ENCODE measurements at regions not wholly inside any gene's neighbourhood (a gene's known extent, or its start where the extent isn't known, plus 50 kb on each side); places are given as distances from the start of the nearest gene placed in this dataset.

- H3K27ac ChIP-seq = no peak overlapping the region
- no peak overlapping the region for H3K4me3 ChIP-seq
- H3K9me3 ChIP-seq = no peaks in the 10 kb centered on the region
- TF ChIP-seq CTCF (IDR thresholded peaks at IDR 0.05) = no peak
- H3K27me3 ChIP-seq = no peaks in the 10 kb centered on the region
- no peaks in the 10 kb centered on the region for H3K4me1 ChIP-seq
- H3K36me3 ChIP-seq = no peaks in the 10 kb centered on the region
- no peak for DNase-seq (ENCODE audit: low spot score)
Measured at GRCh38 chr5:98307811-98308210, 465.7 kb upstream of the RGMB start.

- Histone ChIP-seq H3K27me3 (no peaks in the 10 kb centered on the region), H3K27ac (no peak overlapping the region), H3K4me1 (no peaks in the 10 kb centered on the region), H3K4me3 (no peak overlapping the region), H3K36me3 (no peaks in the 10 kb centered on the region), H3K9me3 (no peaks in the 10 kb centered on the region)
- no peak for DNase-seq (ENCODE audit: low spot score)
- TF ChIP-seq CTCF (IDR thresholded peaks at IDR 0.05) = no peak
Measured at GRCh38 chr5:98308231-98308630, 465.2 kb upstream of the RGMB start.

GRCh38 chr5:98308960-98309359 is 464.5 kb upstream of the RGMB start:
- Histone ChIP-seq H3K9me3 (no peaks in the 10 kb centered on the region), H3K4me3 (no peak overlapping the region), H3K27ac (no peak overlapping the region), H3K27me3 (no peaks in the 10 kb centered on the region), H3K4me1 (no peaks in the 10 kb centered on the region), H3K36me3 (no peaks in the 10 kb centered on the region)
- DNase-seq (ENCODE audit: low spot score) = no peak
- no peak for TF ChIP-seq CTCF (IDR thresholded peaks at IDR 0.05)

DNA sequence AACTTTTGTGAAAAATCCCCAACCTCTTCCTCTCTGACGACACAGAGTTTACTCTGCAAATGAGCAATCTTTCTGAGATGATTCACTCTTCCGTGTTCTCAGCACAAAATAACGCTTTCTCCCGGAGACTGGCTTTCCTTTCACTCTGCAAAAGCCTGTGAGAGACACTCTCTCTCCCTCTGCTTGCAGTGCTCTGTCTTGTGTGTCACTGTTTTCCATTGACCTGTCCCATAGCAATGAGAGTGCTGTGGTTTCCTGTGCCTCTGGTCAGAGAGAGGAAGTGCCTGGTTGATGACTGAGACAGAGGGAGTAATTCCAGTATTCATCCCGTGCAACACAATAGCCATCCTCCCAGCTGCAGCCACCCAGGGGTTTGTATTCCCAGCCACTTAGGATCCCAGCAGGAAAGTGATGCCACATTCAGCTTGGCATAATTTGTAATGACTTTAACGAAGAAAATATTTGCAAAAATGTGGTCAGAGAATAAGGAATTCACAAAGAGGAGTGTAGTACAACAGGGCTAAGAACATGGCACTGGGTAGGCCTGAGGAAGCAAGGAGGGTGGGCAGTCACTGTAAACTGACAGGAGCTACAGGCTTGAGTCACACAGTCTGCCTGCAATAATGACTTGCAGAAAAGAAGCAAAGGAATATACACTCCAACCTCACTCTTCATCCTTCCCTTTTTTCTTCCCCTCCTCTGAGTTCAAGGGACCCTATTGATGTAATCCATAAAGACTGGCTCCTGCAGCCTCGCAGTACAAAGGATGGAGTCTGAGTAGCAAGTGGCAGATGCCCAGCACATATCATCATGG is 463.5 kb upstream of the RGMB start:
- Histone ChIP-seq H3K4me3 (no peak overlapping the region), H3K36me3 (no peaks in the 10 kb centered on the region), H3K27ac (peak overlapping the region in 1 of 2 donors; percentile 60), H3K4me1 (no peaks in the 10 kb centered on the region), H3K27me3 (no peaks in the 10 kb centered on the region), H3K9me3 (no peaks in the 10 kb centered on the region)
- DNase-seq (ENCODE audit: low spot score) = no peak
- TF ChIP-seq CTCF (IDR thresholded peaks at IDR 0.05) = no peak

GRCh38 chr5:98314292-98314691 is 459.2 kb upstream of the RGMB start:
- H3K27me3 ChIP-seq = no peaks in the 10 kb centered on the region
- no peak overlapping the region for H3K4me3 ChIP-seq
- DNase-seq (ENCODE audit: low spot score) = no peak
- H3K36me3 ChIP-seq = no peaks in the 10 kb centered on the region
- H3K27ac ChIP-seq = no peak overlapping the region
- no peaks in the 10 kb centered on the region for H3K9me3 ChIP-seq
- TF ChIP-seq CTCF (IDR thresholded peaks at IDR 0.05) = no peak
- no peaks in the 10 kb centered on the region for H3K4me1 ChIP-seq

DNA sequence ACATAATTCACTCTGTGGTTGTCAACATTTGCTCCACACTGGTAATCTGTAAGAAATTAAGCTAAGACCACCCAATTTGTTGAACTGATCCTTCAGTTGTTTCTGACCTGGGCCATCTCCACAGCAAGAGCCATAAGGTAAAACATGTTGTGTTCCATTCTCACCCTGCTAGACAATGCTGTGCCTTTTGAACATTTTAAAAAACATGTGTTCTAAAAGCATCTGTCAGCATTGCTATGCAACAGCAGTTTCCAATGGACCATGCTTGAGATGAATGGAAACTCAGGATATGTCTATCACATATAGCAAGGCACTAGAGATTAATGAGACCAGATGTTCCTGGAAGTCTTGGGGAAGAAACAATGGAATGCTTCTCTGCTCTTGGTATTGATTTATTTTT is 455.1 kb upstream of the RGMB start:
- no peaks in the 10 kb centered on the region for H3K9me3 ChIP-seq
- no peak overlapping the region for H3K4me3 ChIP-seq
- H3K27me3 ChIP-seq = no peaks in the 10 kb centered on the region
- H3K27ac ChIP-seq = no peak overlapping the region
- DNase-seq (ENCODE audit: low spot score) = no peak
- H3K4me1 ChIP-seq = no peaks in the 10 kb centered on the region
- no peak for TF ChIP-seq CTCF (IDR thresholded peaks at IDR 0.05)
- H3K36me3 ChIP-seq = no peaks in the 10 kb centered on the region
